Testis (tissue), 2 donors: ENCODE measurements at regions not wholly inside any gene's neighbourhood (a gene's known extent, or its start where the extent isn't known, plus 50 kb on each side); places are given as distances from the start of the nearest gene placed in this dataset.

Source experiments
- DNase-seq: peaks from one replicate; pipeline ENCODE4 v3.0.0-alpha.2; 2019
- H3K27ac ChIP-seq, 2 donors: fragments of 200-600 bp; sonication (generic); one replicate each; pipeline ENCODE4 v1.5.1; 2019
- H3K27me3 ChIP-seq: fragments of 200-600 bp; sonication (generic); one replicate; pipeline ENCODE4 v1.5.1; 2019
- H3K36me3 ChIP-seq: fragments of 200-600 bp; sonication (generic); one replicate; pipeline ENCODE4 v1.5.1; 2017; ENCODE audit warnings: low read depth; ENCODE audit errors: missing control alignments
- H3K4me1 ChIP-seq: fragments of 200-600 bp; sonication (generic); one replicate; pipeline ENCODE4 v1.5.1; 2019
- H3K4me3 ChIP-seq, 2 donors: fragments of 200-600 bp; sonication (generic); one replicate each; pipeline ENCODE4 v1.5.1; 2017 to 2019
- H3K9me3 ChIP-seq: fragments of 200-600 bp; sonication (generic); one replicate; pipeline ENCODE4 v1.5.1; 2017
- CTCF ChIP-seq, 3 experiments: fragments of 450-650 bp in 2 of 3; fragments of 200-600 bp in 1 of 3; sonication (generic) in 1 of 3; IDR thresholded peaks; one replicate each; pipeline ENCODE4 v1.5.1; 2016 to 2019; ENCODE audit warnings: antibody characterized with exemption in 3 of 3, mild to moderate bottlenecking in 2 of 3, moderate library complexity in 1 of 3
- POLR2A ChIP-seq: fragments of 450-650 bp; IDR thresholded peaks from one replicate; pipeline ENCODE4 v1.6.1; 2017; ENCODE audit warnings: antibody characterized with exemption, mild to moderate bottlenecking, moderate library complexity
- WGBS, 2 donors: methylation state at CpG; one replicate each; pipeline ENCODE4 v1.1.5; 2018; 5-methylcytosine and 5-hydroxymethylcytosine counted together
- intact Hi-C: fragments of 100-400 bp; cut with DNase I; formaldehyde crosslinking; loops from one replicate; pipeline ENCODE4 v1.15.1; 2023; ENCODE audit warnings: low total_unique reads

- WGBS, 2 donors = 68 to 70% methylated on average over 2 of the region's 2 CpGs
- peak; percentile 84 for DNase-seq
- intact Hi-C loops = no loop called here
- Histone ChIP-seq H3K9me3 (no peaks in the 10 kb centered on the region), H3K27me3 (no peaks in the 10 kb centered on the region), H3K36me3 (no peaks in the 10 kb centered on the region), H3K27ac (no peak overlapping the region), H3K4me1 (no peaks in the 10 kb centered on the region), H3K4me3 (no peak overlapping the region)
- TF ChIP-seq POLR2A = no peak
- peak; percentile 54 to 81 (median 78) for TF ChIP-seq CTCF (IDR thresholded peaks at IDR 0.05)
These were observed 135.1 kb upstream of the RASGRP1 start for GRCh38 chr15:38699633-38700230.

DNA sequence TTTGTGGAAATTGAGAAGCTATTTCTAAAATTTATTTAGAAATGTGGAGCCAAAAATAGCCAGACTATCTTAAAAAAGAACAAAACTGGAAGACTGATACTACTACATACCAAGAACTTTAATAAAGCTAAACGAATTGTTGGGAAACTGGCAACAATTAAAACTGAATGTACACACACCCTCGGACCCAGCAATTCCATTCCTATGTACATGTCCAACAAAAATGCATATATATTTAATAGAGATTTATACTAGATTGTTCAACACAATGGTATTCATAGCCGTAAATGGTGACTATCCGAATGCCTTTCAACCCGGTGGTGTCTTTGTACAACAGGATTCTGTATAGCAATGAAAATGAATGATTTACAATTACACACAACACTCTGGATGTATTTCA lies 136.5 kb upstream of the RASGRP1 start:
- DNase-seq = no peak
- H3K4me3 ChIP-seq = no peak overlapping the region
- TF ChIP-seq POLR2A = no peak
- no peak for TF ChIP-seq CTCF (IDR thresholded peaks at IDR 0.05)
- intact Hi-C loops = no loop called here
- H3K27ac ChIP-seq = no peak overlapping the region
- H3K9me3 ChIP-seq = no peaks in the 10 kb centered on the region
- H3K4me1 ChIP-seq = no peaks in the 10 kb centered on the region
- no peaks in the 10 kb centered on the region for H3K36me3 ChIP-seq
- no peaks in the 10 kb centered on the region for H3K27me3 ChIP-seq
- WGBS, 2 donors = 87 to 92% methylated on average over 5 of the region's 5 CpGs

- Histone ChIP-seq H3K4me3 (no peak overlapping the region), H3K4me1 (no peaks in the 10 kb centered on the region), H3K27me3 (no peaks in the 10 kb centered on the region), H3K27ac (no peak overlapping the region), H3K36me3 (no peaks in the 10 kb centered on the region), H3K9me3 (no peaks in the 10 kb centered on the region)
- DNase-seq = no peak
- no peak for TF ChIP-seq CTCF (IDR thresholded peaks at IDR 0.05)
- TF ChIP-seq POLR2A = no peak
- intact Hi-C loops = no loop called here
- 73 to 75% methylated on average over 3 of the region's 3 CpGs for WGBS, 2 donors
These were observed 137.7 kb upstream of the RASGRP1 start for GRCh38 chr15:38702178-38702912.

- Histone ChIP-seq H3K9me3 (no peaks in the 10 kb centered on the region), H3K4me1 (no peaks in the 10 kb centered on the region), H3K27me3 (no peaks in the 10 kb centered on the region), H3K36me3 (no peaks in the 10 kb centered on the region), H3K4me3 (no peak overlapping the region), H3K27ac (no peak overlapping the region)
- no peak for TF ChIP-seq CTCF (IDR thresholded peaks at IDR 0.05)
- TF ChIP-seq POLR2A = no peak
- DNase-seq = no peak
- 60 to 68% methylated on average over 11 of the region's 11 CpGs for WGBS, 2 donors
- intact Hi-C loops = no loop called here
These were observed 141.0 kb upstream of the RASGRP1 start for GRCh38 chr15:38705436-38706219.
